ENCODE measurements at regions not wholly inside any gene's neighbourhood (a gene's known extent, or its start where the extent isn't known, plus 50 kb on each side); places are given as distances from the start of the nearest gene placed in this dataset.

GRCh38 chr4:160631044-160631443 is 1528.2 kb downstream of the RAPGEF2 start:
- TF ChIP-seq CTCF (optimal IDR thresholded peaks at IDR 0.05 in 1 of 3, IDR thresholded peaks at IDR 0.05 in 1 of 3, conservative IDR thresholded peaks at IDR 0.05 in 1 of 3; ENCODE audit: extremely low read depth in 1 of 3, insufficient read depth in 2 of 3, low read length in 3 of 3), result no peak
- TF ChIP-seq EZH2 (IDR thresholded peaks at IDR 0.05; ENCODE audit: low read length), result no peak

Measured in keratinocyte (primary cell).